H1 (cell line): ENCODE measurements at regions not wholly inside any gene's neighbourhood (a gene's known extent, or its start where the extent isn't known, plus 50 kb on each side); places are given as distances from the start of the nearest gene placed in this dataset.

ENCODE experiments used
- CTCF ChIA-PET: fragments of 300-600 bp; sonication (Branson Sonifier 250); formaldehyde crosslinking; loops from one replicate; lab custom pipeline; 2021; ENCODE audit not compliant: partially characterized antibody; lab: Charles Lee
- POLR2A ChIA-PET: fragments of 300-600 bp; sonication (Branson Sonifier 250); formaldehyde crosslinking; loops from one replicate; lab custom pipeline; 2021; ENCODE audit warnings: inconsistent platforms; ENCODE audit not compliant: partially characterized antibody; lab: Charles Lee
- DNase-seq, 2 experiments: peaks; one replicate each; pipeline versions ENCODE4 v3.0.0 to v3.0.0-alpha.2; 2010 to 2022; ENCODE audit warnings: low spot score in 2 of 2, low read depth in 1 of 2, mixed read lengths in 1 of 2
- FAIRE-seq: peaks from 2 replicates; lab custom pipeline; 2011; peaks lifted over from hg19 to GRCh38; lab: Jason Lieb, UNC
- H2AFZ ChIP-seq: 2 replicates; pipeline ENCODE4 v1.8.1; 2012; ENCODE audit warnings: low read length, inconsistent platforms
- H2AK5ac ChIP-seq: 2 replicates; pipeline ENCODE4 v1.6.1; 2013; ENCODE audit warnings: low read depth, low read length
- H2BK120ac ChIP-seq: replicated peaks from 2 replicates; pipeline ENCODE3; 2013; ENCODE audit warnings: low read depth, low read length, inconsistent platforms
- H2BK12ac ChIP-seq: 2 replicates; pipeline ENCODE4 v1.6.1; 2013; ENCODE audit warnings: low read depth, low read length
- H2BK15ac ChIP-seq: 2 replicates; pipeline ENCODE4 v1.6.1; 2013; ENCODE audit warnings: low read length
- H2BK20ac ChIP-seq: 2 replicates; pipeline ENCODE4 v1.6.1; 2013; ENCODE audit warnings: low read length
- H2BK5ac ChIP-seq: 2 replicates; pipeline ENCODE4 v1.6.1; 2013; ENCODE audit warnings: low read depth, low read length
- H3K14ac ChIP-seq: 2 replicates; pipeline ENCODE4 v1.6.1; 2013; ENCODE audit warnings: inconsistent platforms; ENCODE audit not compliant: insufficient read length
- H3K18ac ChIP-seq: 2 replicates; pipeline ENCODE4 v1.6.1; 2013; ENCODE audit warnings: low read length; ENCODE audit errors: extremely low read depth
- H3K23ac ChIP-seq: 2 replicates; pipeline ENCODE4 v1.6.1; 2013; ENCODE audit warnings: inconsistent platforms; ENCODE audit not compliant: insufficient read length
- H3K23me2 ChIP-seq: 2 replicates; pipeline ENCODE4 v1.6.1; 2013; ENCODE audit warnings: low read depth, low read length
- H3K27ac ChIP-seq: 2 replicates; pipeline ENCODE4 v1.6.1; 2011; ENCODE audit warnings: low read depth, low read length, inconsistent platforms
- H3K27me3 ChIP-seq, 4 experiments: replicated peaks in 1 of 4; 1 replicate in 1 of 4; 2 replicates in 3 of 4; pipeline versions ENCODE4 v1.6.1 to v1.8.1; 2011 to 2013; ENCODE audit warnings: low read length in 3 of 4, mild to moderate bottlenecking in 3 of 4, inconsistent platforms in 2 of 4, mixed read lengths in 2 of 4, moderate library complexity in 1 of 4; ENCODE audit not compliant: control insufficient read depth in 3 of 4, insufficient read depth in 3 of 4; ENCODE audit errors: extremely low read depth in 1 of 4
- H3K36me3 ChIP-seq, 4 experiments: 2 replicates each; pipeline versions ENCODE4 v1.6.1 to v1.8.1; 2011 to 2013; ENCODE audit warnings: mild to moderate bottlenecking in 4 of 4, low read length in 3 of 4, moderate library complexity in 2 of 4, control low read depth in 1 of 4, inconsistent platforms in 1 of 4; ENCODE audit not compliant: insufficient read depth in 4 of 4, control insufficient read depth in 2 of 4
- H3K4ac ChIP-seq: replicated peaks from 2 replicates; pipeline ENCODE3; 2013; ENCODE audit warnings: low read length, low read depth, mixed read lengths, inconsistent platforms; ENCODE audit not compliant: insufficient read length
- H3K4me1 ChIP-seq, 4 experiments: replicated peaks in 1 of 4; 1 replicate in 1 of 4; 2 replicates in 3 of 4; pipeline versions ENCODE4 v1.6.1 to v1.8.1; 2011 to 2013; ENCODE audit warnings: low read length in 3 of 4, inconsistent platforms in 2 of 4, mixed read lengths in 1 of 4; ENCODE audit not compliant: insufficient read depth in 4 of 4, control insufficient read depth in 3 of 4
- H3K4me2 ChIP-seq, 2 experiments: 2 replicates each; pipeline versions ENCODE4 v1.6.1 to v1.8.1; 2011 to 2013; ENCODE audit warnings: low read depth in 2 of 2, low read length in 2 of 2, control low read depth in 1 of 2, inconsistent platforms in 1 of 2, mild to moderate bottlenecking in 1 of 2; ENCODE audit not compliant: insufficient read depth in 1 of 2
- H3K4me3 ChIP-seq, 4 experiments: fragments of 200-600, 300-600 bp in 1 of 4; sonication (generic), shearing (Covaris generic), sonication (Bioruptor Twin) in 1 of 4; 2 replicates each; pipeline versions ENCODE4 v1.5.1 to v1.8.1; 2011 to 2016; ENCODE audit warnings: low read length in 4 of 4, low read depth in 3 of 4, control low read depth in 2 of 4, inconsistent platforms in 2 of 4, mild to moderate bottlenecking in 2 of 4, mixed read lengths in 1 of 4, moderate library complexity in 1 of 4; ENCODE audit not compliant: insufficient read depth in 2 of 4; ENCODE audit errors: extremely low read depth in 1 of 4
- H3K56ac ChIP-seq: replicated peaks from 2 replicates; pipeline ENCODE3; 2013; ENCODE audit warnings: low read depth, mild to moderate bottlenecking, mixed read lengths, low read length, inconsistent platforms; ENCODE audit not compliant: insufficient read length
- H3K79me1 ChIP-seq: 2 replicates; pipeline ENCODE4 v1.6.1; 2013; ENCODE audit warnings: low read depth, low read length, control low read depth
- H3K79me2 ChIP-seq, 2 experiments: 2 replicates each; pipeline versions ENCODE4 v1.6.1 to v1.8.1; 2012 to 2013; ENCODE audit warnings: low read length in 2 of 2, mild to moderate bottlenecking in 2 of 2, inconsistent platforms in 1 of 2; ENCODE audit not compliant: insufficient read depth in 2 of 2, control insufficient read depth in 1 of 2
- H3K9ac ChIP-seq, 4 experiments: replicated peaks in 1 of 4; 1 replicate in 1 of 4; 2 replicates in 3 of 4; pipeline versions ENCODE4 v1.6.1 to v1.8.1; 2011 to 2013; ENCODE audit warnings: low read depth in 3 of 4, low read length in 3 of 4, control low read depth in 2 of 4, mild to moderate bottlenecking in 2 of 4, moderate library complexity in 2 of 4, inconsistent platforms in 1 of 4; ENCODE audit errors: extremely low read depth in 1 of 4
- H3K9me3 ChIP-seq, 2 experiments: 2 replicates each; pipeline versions ENCODE4 v1.6.1 to v1.8.1; 2012 to 2013; ENCODE audit warnings: mild to moderate bottlenecking in 2 of 2, moderate library complexity in 2 of 2, control low read depth in 1 of 2, inconsistent platforms in 1 of 2, low read depth in 1 of 2, low read length in 1 of 2, mixed read lengths in 1 of 2; ENCODE audit not compliant: insufficient read depth in 2 of 2
- H4K20me1 ChIP-seq, 2 experiments: replicated peaks in 1 of 2; 2 replicates each; pipeline versions ENCODE3 to v1.8.1; 2011 to 2013; ENCODE audit warnings: inconsistent platforms in 2 of 2, low read length in 2 of 2, mild to moderate bottlenecking in 1 of 2; ENCODE audit not compliant: insufficient read depth in 2 of 2, control insufficient read depth in 1 of 2
- H4K5ac ChIP-seq: 2 replicates; pipeline ENCODE4 v1.6.1; 2013; ENCODE audit warnings: low read length, low read depth, mixed read lengths, inconsistent platforms; ENCODE audit not compliant: insufficient read length
- H4K8ac ChIP-seq: 2 replicates; pipeline ENCODE4 v1.8.0; 2013; ENCODE audit warnings: mild to moderate bottlenecking, moderate library complexity, low read length, inconsistent platforms; ENCODE audit not compliant: insufficient read depth; ENCODE audit errors: extremely low read depth
- H4K91ac ChIP-seq: replicated peaks from 2 replicates; pipeline ENCODE3; 2013; ENCODE audit warnings: low read length, mixed read lengths, inconsistent platforms; ENCODE audit not compliant: insufficient read length
- BCL11A ChIP-seq, 2 experiments: IDR thresholded peaks; one replicate each; pipeline ENCODE4 v1.6.1; 2011; ENCODE audit warnings: low read depth in 2 of 2, low read length in 2 of 2, mild to moderate bottlenecking in 2 of 2
- CREB1 ChIP-seq: IDR thresholded peaks from 2 replicates; pipeline ENCODE4 v1.6.1; 2012; ENCODE audit warnings: inconsistent platforms
- CTBP2 ChIP-seq: IDR thresholded peaks from 2 replicates; pipeline ENCODE4 v1.7.0; 2011; ENCODE audit warnings: borderline replicate concordance, mild to moderate bottlenecking, moderate library complexity, mixed read lengths, low read length; ENCODE audit not compliant: insufficient read depth, insufficient read length
- EZH2 ChIP-seq: fragments of 200-600 bp; sonication (generic); IDR thresholded peaks from 2 replicates; pipeline ENCODE4 v1.7.1; 2012; ENCODE audit warnings: low read depth, mild to moderate bottlenecking, moderate library complexity, low read length, inconsistent platforms; ENCODE audit not compliant: severe bottlenecking
- FOSL1 ChIP-seq: IDR thresholded peaks from 2 replicates; pipeline ENCODE4 v1.6.1; 2011; ENCODE audit warnings: mild to moderate bottlenecking, low read depth, low read length, moderate library complexity; ENCODE audit not compliant: insufficient read depth
- GTF2F1 ChIP-seq: IDR thresholded peaks from 2 replicates; pipeline ENCODE4 v1.6.1; 2012; ENCODE audit warnings: low read depth, low read length, improper control_type of control experiment, borderline replicate concordance
- JUN ChIP-seq: IDR thresholded peaks from 2 replicates; pipeline ENCODE4 v1.6.1; 2011; ENCODE audit warnings: low read depth, mild to moderate bottlenecking, improper control_type of control experiment, low read length
- KDM1A ChIP-seq: fragments of 200-600, 300-600 bp; sonication (generic); IDR thresholded peaks from 2 replicates; pipeline ENCODE4 v1.7.1; 2016; ENCODE audit warnings: mild to moderate bottlenecking, low read length, borderline replicate concordance
- POU5F1 ChIP-seq: IDR thresholded peaks from 2 replicates; pipeline ENCODE4 v1.6.1; 2011; ENCODE audit warnings: low read depth, mild to moderate bottlenecking, low read length, moderate library complexity
- RFX5 ChIP-seq: IDR thresholded peaks from 2 replicates; pipeline ENCODE4 v1.6.1; 2011; ENCODE audit warnings: low read depth, low read length, improper control_type of control experiment, borderline replicate concordance
- SIRT6 ChIP-seq: IDR thresholded peaks from one replicate; pipeline ENCODE4 v1.7.1; 2012; ENCODE audit warnings: low read length, inconsistent platforms
- TAF1 ChIP-seq: IDR thresholded peaks from 2 replicates; pipeline ENCODE4 v1.6.1; 2011; ENCODE audit warnings: mild to moderate bottlenecking, low read depth, low read length
- WGBS, 2 experiments: shearing (Covaris generic) in 1 of 2; methylation state at CpG; one replicate each; pipeline versions ENCODE4 v1.1.6 to v1.1.7; 2013 to 2015; ENCODE audit warnings: low lambda C conversion rate in 2 of 2, mixed read lengths in 2 of 2, inconsistent platforms in 1 of 2, low coverage in 1 of 2, missing lambda C conversion rate in 1 of 2; ENCODE audit not compliant: insufficient replicate concordance in 2 of 2, insufficient coverage in 1 of 2, insufficient read length in 1 of 2; ENCODE audit errors: extremely low coverage in 1 of 2, missing lambda C conversion rate in 1 of 2; 5-methylcytosine and 5-hydroxymethylcytosine counted together

DNA sequence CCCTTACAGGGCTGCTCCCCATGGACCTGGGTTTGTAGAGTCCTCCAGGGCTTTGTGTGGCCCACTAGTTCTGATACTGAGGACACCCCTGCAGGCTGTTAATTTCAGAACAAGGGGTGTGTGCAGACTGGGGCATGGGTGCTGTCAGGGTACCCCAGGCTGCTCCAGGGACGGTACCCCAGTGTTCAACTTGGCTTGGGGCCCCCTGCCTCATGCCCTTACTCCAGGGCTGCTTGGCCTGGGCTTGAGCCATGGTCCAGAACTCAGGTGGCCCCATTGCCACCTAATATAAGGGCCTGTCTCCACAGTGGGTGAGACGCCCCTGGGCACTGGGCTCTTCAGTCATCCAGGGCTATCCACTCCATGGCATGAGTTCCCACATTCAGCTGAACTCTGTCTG, 1417.6 kb downstream of the UQCRFS1 start:
- Histone ChIP-seq H3K4me3 (peak overlapping the region in 3 of 4 experiments; percentile 90 to 97 (median 96); a peak in 3 of 8 replicates), H3K4me1 (peaks cover 0 to 9% (median 5%) of the 10 kb centered on the region in 4 experiments; a peak in 4 of 7 replicates), H2BK120ac (no peak overlapping the region), H3K18ac (no peak overlapping the region), H4K91ac (no peak overlapping the region), H3K9ac (no peak overlapping the region), H2BK20ac (no peak overlapping the region), H2BK12ac (no peak overlapping the region), H2AK5ac (no peak overlapping the region), H2AFZ (no peak overlapping the region), H3K4ac (no peak overlapping the region), H3K14ac (no peak overlapping the region), H3K27ac (no peak overlapping the region), H3K4me2 (peak overlapping the region; percentile 65 to 94; a peak in 2 of 4 replicates), H3K79me1 (no peaks in the 10 kb centered on the region; the same call in 1 of the 2 replicates), H3K27me3 (no peaks in the 10 kb centered on the region), H3K23ac (no peak overlapping the region), H3K9me3 (no peaks in the 10 kb centered on the region), H3K23me2 (no peaks in the 10 kb centered on the region)
- DNase-seq, result no peak
- 89% methylated on average over 1 of the region's 2 CpGs; no CpG with 5 or more reads in 1 of the 2 experiments for WGBS, 2 experiments
- CTCF ChIA-PET, result interaction anchor here (0.5 kb wide), 1 partner anchor 115 kb away, joined by 3 read pairs; no protein-coding TSS in a partner anchor
- TF ChIP-seq TAF1 (no peak), RFX5 (no peak), BCL11A (IDR thresholded peaks at IDR 0.05; ENCODE audit: low read depth in 2 of 2, low read length in 2 of 2) (no peak), POU5F1 (no peak), JUN (no peak), KDM1A (no peak), FOSL1 (no peak), SIRT6 (no peak), CTBP2 (no peak), CREB1 (no peak), EZH2 (no peak), GTF2F1 (no peak)
- TF ChIP-seq, all 59 proteins: peak for 0
- H3K36me3 ChIP-seq, result no peaks in the 10 kb centered on the region; a peak in 2 of 8 replicates
- no peak overlapping the region for H3K56ac ChIP-seq
- peaks cover 0 to 46% of the 10 kb centered on the region in 2 experiments; a peak in 3 of 4 replicates for H3K79me2 ChIP-seq
- H4K5ac ChIP-seq, result no peak overlapping the region
- no peak for FAIRE-seq
- peaks cover 8% of the 10 kb centered on the region in 2 experiments for H4K20me1 ChIP-seq
- no peak overlapping the region for H2BK5ac ChIP-seq
- no peak overlapping the region for H2BK15ac ChIP-seq
- POLR2A ChIA-PET, result no interaction called here
- no peak overlapping the region for H4K8ac ChIP-seq
